ENCODE measurements at regions not wholly inside any gene's neighbourhood (a gene's known extent, or its start where the extent isn't known, plus 50 kb on each side); places are given as distances from the start of the nearest gene placed in this dataset.
"Not testable (repeated sequence)": the region's sequence is repeated elsewhere in the genome, so short reads cannot be mapped to it uniquely, and the experiment has no call there.

- Mint-ChIP-seq H3K27me3 (ENCODE audit: low read depth in 3 of 3) (no peaks in the 10 kb centered on the region), H3K36me3 (no peaks in the 10 kb centered on the region), H3K27ac (no peak overlapping the region), H3K4me3 (no peak overlapping the region), H3K4me1 (no peaks in the 10 kb centered on the region), H3K9me3 (peaks cover 0 to 15% (median 0%) of the 10 kb centered on the region in 7 donors)
- Histone ChIP-seq H2AFZ (ENCODE audit: insufficient read depth, low read depth, low read length, poor library complexity, severe bottlenecking) (no peak overlapping the region), H3K9ac (ENCODE audit: insufficient read depth, low read length, poor library complexity, severe bottlenecking) (no peak overlapping the region), H3K4me3 (replicated peaks in 1 of 3; ENCODE audit: low read depth in 2 of 3, low read length in 3 of 3) (no peak overlapping the region), H3K9me3 (replicated peaks in 1 of 2; ENCODE audit: control insufficient read depth in 1 of 2, insufficient read depth in 1 of 2, low read length in 2 of 2) (no peaks in the 10 kb centered on the region), H3K79me2 (ENCODE audit: insufficient read depth, low read length) (no peaks in the 10 kb centered on the region), H3K36me3 (replicated peaks in 1 of 2; ENCODE audit: control insufficient read depth in 1 of 2, insufficient read depth in 2 of 2, low read length in 2 of 2) (no peaks in the 10 kb centered on the region), H3K4me2 (replicated peaks; ENCODE audit: extremely low read depth, low read length, poor library complexity, severe bottlenecking) (no peak overlapping the region), H4K20me1 (ENCODE audit: insufficient read depth, low read length) (no peaks in the 10 kb centered on the region), H3K27me3 (ENCODE audit: control insufficient read depth in 2 of 2, insufficient read depth in 2 of 2, low read length in 2 of 2) (no peaks in the 10 kb centered on the region), H3K27ac (ENCODE audit: low read depth in 1 of 2, low read length in 2 of 2) (no peak overlapping the region), H3K4me1 (ENCODE audit: control insufficient read depth in 1 of 2, insufficient read depth in 2 of 2, low read length in 2 of 2) (no peaks in the 10 kb centered on the region)
- 67% methylated on average over 1 of the region's 3 CpGs for WGBS (ENCODE audit: insufficient coverage)
- intact Hi-C loops (cut with micrococcal nuclease) = no loop called here
- no peak for DNase-seq
- TF ChIP-seq CTCF (IDR thresholded peaks at IDR 0.05) = no peak
Observed at GRCh38 chr17:52419229-52419641, 260.7 kb upstream of the CA10 start.

- Mint-ChIP-seq H3K4me1 (no peaks in the 10 kb centered on the region), H3K9me3 (peaks cover 4 to 9% (median 7%) of the 10 kb centered on the region in 7 donors), H3K36me3 (no peaks in the 10 kb centered on the region), H3K4me3 (no peak overlapping the region), H3K27me3 (ENCODE audit: low read depth in 3 of 3) (no peaks in the 10 kb centered on the region), H3K27ac (no peak overlapping the region)
- Histone ChIP-seq H3K27ac (ENCODE audit: low read depth in 1 of 2, low read length in 2 of 2) (no peak overlapping the region), H3K9ac (ENCODE audit: insufficient read depth, low read length, poor library complexity, severe bottlenecking) (no peak overlapping the region), H3K79me2 (ENCODE audit: insufficient read depth, low read length) (no peaks in the 10 kb centered on the region), H4K20me1 (ENCODE audit: insufficient read depth, low read length) (no peaks in the 10 kb centered on the region), H2AFZ (ENCODE audit: insufficient read depth, low read depth, low read length, poor library complexity, severe bottlenecking) (no peak overlapping the region), H3K9me3 (replicated peaks in 1 of 2; ENCODE audit: control insufficient read depth in 1 of 2, insufficient read depth in 1 of 2, low read length in 2 of 2) (peaks cover 0 to 6% of the 10 kb centered on the region in 2 donors), H3K4me3 (replicated peaks in 1 of 3; ENCODE audit: low read depth in 2 of 3, low read length in 3 of 3) (no peak overlapping the region), H3K27me3 (ENCODE audit: control insufficient read depth in 2 of 2, insufficient read depth in 2 of 2, low read length in 2 of 2) (no peaks in the 10 kb centered on the region), H3K4me2 (replicated peaks; ENCODE audit: extremely low read depth, low read length, poor library complexity, severe bottlenecking) (no peak overlapping the region), H3K4me1 (ENCODE audit: control insufficient read depth in 1 of 2, insufficient read depth in 2 of 2, low read length in 2 of 2) (no peaks in the 10 kb centered on the region), H3K36me3 (replicated peaks in 1 of 2; ENCODE audit: control insufficient read depth in 1 of 2, insufficient read depth in 2 of 2, low read length in 2 of 2) (no peaks in the 10 kb centered on the region)
- WGBS (ENCODE audit: insufficient coverage) = no CpG with 5 or more reads among the region's 1 CpG
- DNase-seq = no peak
- TF ChIP-seq CTCF (IDR thresholded peaks at IDR 0.05) = no peak
- intact Hi-C loops (cut with micrococcal nuclease) = no loop called here
Observed at GRCh38 chr17:52410781-52411180, 252.3 kb upstream of the CA10 start.

- H3K27me3 Mint-ChIP-seq (ENCODE audit: low read depth in 3 of 3); H3K79me2 ChIP-seq (ENCODE audit: insufficient read depth, low read length); DNase-seq; H3K36me3 ChIP-seq (replicated peaks in 1 of 2; ENCODE audit: control insufficient read depth in 1 of 2, insufficient read depth in 2 of 2, low read length in 2 of 2); H3K4me1 Mint-ChIP-seq; H3K27ac Mint-ChIP-seq; H4K20me1 ChIP-seq (ENCODE audit: insufficient read depth, low read length); intact Hi-C loops (cut with micrococcal nuclease); H3K9me3 Mint-ChIP-seq; H3K27ac ChIP-seq (ENCODE audit: low read depth in 1 of 2, low read length in 2 of 2); H3K4me1 ChIP-seq (ENCODE audit: control insufficient read depth in 1 of 2, insufficient read depth in 2 of 2, low read length in 2 of 2); H3K36me3 Mint-ChIP-seq; H2AFZ ChIP-seq (ENCODE audit: insufficient read depth, low read depth, low read length, poor library complexity, severe bottlenecking); H3K9ac ChIP-seq (ENCODE audit: insufficient read depth, low read length, poor library complexity, severe bottlenecking); H3K4me3 Mint-ChIP-seq; H3K27me3 ChIP-seq (ENCODE audit: control insufficient read depth in 2 of 2, insufficient read depth in 2 of 2, low read length in 2 of 2); H3K4me2 ChIP-seq (replicated peaks; ENCODE audit: extremely low read depth, low read length, poor library complexity, severe bottlenecking); H3K9me3 ChIP-seq (replicated peaks in 1 of 2; ENCODE audit: control insufficient read depth in 1 of 2, insufficient read depth in 1 of 2, low read length in 2 of 2); H3K4me3 ChIP-seq (replicated peaks in 1 of 3; ENCODE audit: low read depth in 2 of 3, low read length in 3 of 3): not testable (repeated sequence)
- WGBS (ENCODE audit: insufficient coverage) = 89% methylated on average over 7 of the region's 15 CpGs
Observed at GRCh38 chr17:52409222-52409621, 250.7 kb upstream of the CA10 start.
